ENCODE measurements at regions not wholly inside any gene's neighbourhood (a gene's known extent, or its start where the extent isn't known, plus 50 kb on each side); places are given as distances from the start of the nearest gene placed in this dataset.

GRCh38 chr1:79681382-79681781 is 674.9 kb upstream of the ADGRL4 start:
- no peak for DNase-seq (ENCODE audit: low spot score in 2 of 2)
- Histone ChIP-seq H3K27ac (no peak overlapping the region), H3K4me1 (no peaks in the 10 kb centered on the region), H3K27me3 (no peaks in the 10 kb centered on the region), H3K36me3 (no peaks in the 10 kb centered on the region), H3K4me3 (no peak overlapping the region), H3K9me3 (peaks cover 0 to 10% of the 10 kb centered on the region in 2 donors)
- TF ChIP-seq CTCF (IDR thresholded peaks at IDR 0.05), result no peak
- no peak for TF ChIP-seq POLR2A (IDR thresholded peaks at IDR 0.05)
- no peak for TF ChIP-seq POLR2AphosphoS5 (IDR thresholded peaks at IDR 0.05)
- intact Hi-C loops (cut with DNase I; ENCODE audit: low total_unique reads), result no loop called here

- Histone ChIP-seq H3K27me3 (no peaks in the 10 kb centered on the region), H3K4me1 (no peaks in the 10 kb centered on the region), H3K9me3 (peaks cover 0 to 10% of the 10 kb centered on the region in 2 donors), H3K4me3 (no peak overlapping the region), H3K27ac (no peak overlapping the region), H3K36me3 (no peaks in the 10 kb centered on the region)
- intact Hi-C loops (cut with DNase I; ENCODE audit: low total_unique reads), result no loop called here
- no peak for DNase-seq (ENCODE audit: low spot score in 2 of 2)
- TF ChIP-seq POLR2A (IDR thresholded peaks at IDR 0.05) (no peak), CTCF (IDR thresholded peaks at IDR 0.05) (no peak), POLR2AphosphoS5 (IDR thresholded peaks at IDR 0.05) (no peak)
These were observed 673.4 kb upstream of the ADGRL4 start for GRCh38 chr1:79679916-79680315.

- Histone ChIP-seq H3K27me3 (no peaks in the 10 kb centered on the region), H3K27ac (no peak overlapping the region), H3K4me3 (no peak overlapping the region), H3K4me1 (no peaks in the 10 kb centered on the region), H3K9me3 (no peaks in the 10 kb centered on the region), H3K36me3 (no peaks in the 10 kb centered on the region)
- intact Hi-C loops (cut with DNase I; ENCODE audit: low total_unique reads), result no loop called here
- DNase-seq (ENCODE audit: low spot score in 2 of 2), result no peak
- no peak for TF ChIP-seq POLR2A (IDR thresholded peaks at IDR 0.05)
- no peak for TF ChIP-seq POLR2AphosphoS5 (IDR thresholded peaks at IDR 0.05)
- TF ChIP-seq CTCF (IDR thresholded peaks at IDR 0.05), result no peak
These were observed 661.5 kb upstream of the ADGRL4 start for GRCh38 chr1:79667848-79668696.

GRCh38 chr1:79667166-79667565 is 660.6 kb upstream of the ADGRL4 start:
- intact Hi-C loops (cut with DNase I; ENCODE audit: low total_unique reads), result no loop called here
- Histone ChIP-seq H3K36me3 (no peaks in the 10 kb centered on the region), H3K9me3 (no peaks in the 10 kb centered on the region), H3K4me3 (no peak overlapping the region), H3K27ac (no peak overlapping the region), H3K4me1 (no peaks in the 10 kb centered on the region), H3K27me3 (no peaks in the 10 kb centered on the region)
- TF ChIP-seq POLR2AphosphoS5 (IDR thresholded peaks at IDR 0.05) (no peak), CTCF (IDR thresholded peaks at IDR 0.05) (no peak), POLR2A (IDR thresholded peaks at IDR 0.05) (no peak)
- no peak for DNase-seq (ENCODE audit: low spot score in 2 of 2)

- no peaks in the 10 kb centered on the region for H3K36me3 ChIP-seq
- H3K27ac ChIP-seq, result no peak overlapping the region
- DNase-seq (ENCODE audit: low spot score in 2 of 2), result no peak
- H3K4me3 ChIP-seq, result no peak overlapping the region
- intact Hi-C loops (cut with DNase I; ENCODE audit: low total_unique reads), result no loop called here
- H3K27me3 ChIP-seq, result no peaks in the 10 kb centered on the region
- H3K4me1 ChIP-seq, result no peaks in the 10 kb centered on the region
- H3K9me3 ChIP-seq, result no peaks in the 10 kb centered on the region
- TF ChIP-seq POLR2A (IDR thresholded peaks at IDR 0.05) (no peak), POLR2AphosphoS5 (IDR thresholded peaks at IDR 0.05) (no peak), CTCF (IDR thresholded peaks at IDR 0.05) (no peak)
These were observed 657.4 kb upstream of the ADGRL4 start for GRCh38 chr1:79663916-79664315.

Measured in breast epithelium (tissue), 4 donors.